Endothelial cell of umbilical vein (primary cell): ENCODE measurements at regions not wholly inside any gene's neighbourhood (a gene's known extent, or its start where the extent isn't known, plus 50 kb on each side); places are given as distances from the start of the nearest gene placed in this dataset.

ENCODE experiments used
- BruUV-seq: library from RNA; stranded (reverse); fragments of 400-500 nt; replicated peaks from 2 replicates; lab custom pipeline; 2021; lab: Mats Ljungman, UMichigan
- CTCF ChIA-PET: fragments of 300-600, 350-600 bp; sonication (Branson Sonifier 250); formaldehyde crosslinking; loops from one replicate; lab custom pipeline; 2021; ENCODE audit warnings: antibody characterized with exemption, inconsistent platforms; lab: Charles Lee
- POLR2A ChIA-PET: fragments of 300-600, 350-600 bp; sonication (Branson Sonifier 250); formaldehyde crosslinking; loops from one replicate; lab custom pipeline; 2021; ENCODE audit warnings: antibody characterized with exemption, inconsistent platforms; lab: Charles Lee
- DNase-seq: peaks from one replicate; pipeline ENCODE4 v3.0.0-alpha.2; 2011; ENCODE audit warnings: low read depth, low spot score
- FAIRE-seq: peaks from 2 replicates; lab custom pipeline; 2011; peaks lifted over from hg19 to GRCh38; lab: Jason Lieb, UNC
- H2AFZ ChIP-seq: 2 replicates; pipeline ENCODE4 v1.6.0; 2012; ENCODE audit warnings: low read depth, low read length, control low read depth, inconsistent platforms
- H3K27ac ChIP-seq: 2 replicates; pipeline ENCODE4 v1.5.1; 2011; ENCODE audit warnings: low read depth, mild to moderate bottlenecking, control low read depth, low read length, moderate library complexity; ENCODE audit not compliant: insufficient read depth
- H3K27me3 ChIP-seq, 2 experiments: 2 replicates each; pipeline versions ENCODE4 v1.6.0 to v1.6.1; 2011; ENCODE audit warnings: low read length in 2 of 2, mixed read lengths in 1 of 2; ENCODE audit not compliant: control insufficient read depth in 2 of 2, insufficient read depth in 2 of 2
- H3K36me3 ChIP-seq, 2 experiments: 2 replicates in 1 of 2; 3 replicates in 1 of 2; pipeline ENCODE4 v1.5.1; 2011; ENCODE audit warnings: low read length in 2 of 2, mild to moderate bottlenecking in 1 of 2, moderate library complexity in 1 of 2; ENCODE audit not compliant: control insufficient read depth in 2 of 2, insufficient read depth in 2 of 2; ENCODE audit errors: extremely low read depth in 1 of 2
- H3K4me1 ChIP-seq: 3 replicates; pipeline ENCODE4 v1.5.1; 2011; ENCODE audit warnings: mild to moderate bottlenecking, low read length; ENCODE audit not compliant: control insufficient read depth, insufficient read depth; ENCODE audit errors: extremely low read depth
- H3K4me2 ChIP-seq: 2 replicates; pipeline ENCODE4 v1.6.1; 2011; ENCODE audit warnings: low read length, control low read depth, mixed read lengths; ENCODE audit not compliant: insufficient read depth
- H3K4me3 ChIP-seq, 3 experiments: fragments of 200-600 bp in 1 of 3; sonication (generic), shearing (Covaris generic) in 1 of 3; replicated peaks in 1 of 3; 2 replicates each; pipeline ENCODE4 v1.5.1; 2011 to 2016; ENCODE audit warnings: control low read depth in 3 of 3, low read length in 3 of 3, mild to moderate bottlenecking in 2 of 3, inconsistent platforms in 1 of 3, low read depth in 1 of 3, moderate library complexity in 1 of 3; ENCODE audit not compliant: insufficient read depth in 1 of 3
- H3K79me2 ChIP-seq: 2 replicates; pipeline ENCODE4 v1.6.0; 2012; ENCODE audit warnings: low read length, inconsistent platforms; ENCODE audit not compliant: control insufficient read depth, insufficient read depth
- H3K9ac ChIP-seq: replicated peaks from 2 replicates; pipeline ENCODE3; 2011; ENCODE audit warnings: low read length, control low read depth; ENCODE audit not compliant: insufficient read depth; ENCODE audit errors: extremely low read depth
- H3K9me1 ChIP-seq: replicated peaks from 3 replicates; pipeline ENCODE4 v1.6.0; 2011; ENCODE audit warnings: mild to moderate bottlenecking, low read length; ENCODE audit not compliant: control insufficient read depth, insufficient read depth; ENCODE audit errors: extremely low read depth
- H3K9me3 ChIP-seq: replicated peaks from 2 replicates; pipeline ENCODE4 v1.5.1; 2012; ENCODE audit warnings: low read length, inconsistent platforms; ENCODE audit not compliant: control insufficient read depth, insufficient read depth
- H4K20me1 ChIP-seq: replicated peaks from 2 replicates; pipeline ENCODE3; 2011; ENCODE audit warnings: mild to moderate bottlenecking, low read length; ENCODE audit not compliant: control insufficient read depth, insufficient read depth; ENCODE audit errors: extremely low read depth
- CTCF ChIP-seq, 2 donors: IDR thresholded peaks; 1 replicate in 1 of 2; 2 replicates in 1 of 2; pipeline ENCODE4 v1.5.1; 2011; ENCODE audit warnings: low read length in 2 of 2, mild to moderate bottlenecking in 2 of 2, moderate library complexity in 2 of 2, control low read depth in 1 of 2, inconsistent platforms in 1 of 2, low read depth in 1 of 2; ENCODE audit not compliant: insufficient read depth in 1 of 2; ENCODE audit errors: extremely low read depth in 1 of 2
- EZH2 ChIP-seq: IDR thresholded peaks from 2 replicates; pipeline ENCODE4 v1.6.1; 2012; ENCODE audit warnings: borderline replicate concordance, low read depth, mild to moderate bottlenecking, moderate library complexity, low read length, inconsistent platforms; ENCODE audit not compliant: severe bottlenecking
- FOS ChIP-seq: IDR thresholded peaks from 2 replicates; pipeline ENCODE4 v1.6.1; 2011; ENCODE audit warnings: mild to moderate bottlenecking, low read length, moderate library complexity, borderline replicate concordance; ENCODE audit not compliant: insufficient read depth
- GATA2 ChIP-seq: IDR thresholded peaks from 2 replicates; pipeline ENCODE4 v1.7.0; 2011; ENCODE audit warnings: low read depth, mild to moderate bottlenecking, moderate library complexity, mixed read lengths, low read length; ENCODE audit not compliant: insufficient read length, insufficient read depth
- JUN ChIP-seq: IDR thresholded peaks from 2 replicates; pipeline ENCODE4 v1.6.1; 2011; ENCODE audit warnings: borderline replicate concordance, low read depth; ENCODE audit not compliant: insufficient read length, insufficient read depth
- MAX ChIP-seq: IDR thresholded peaks from 2 replicates; pipeline ENCODE4 v1.6.1; 2011; ENCODE audit not compliant: insufficient read depth, insufficient read length
- MYC ChIP-seq: IDR thresholded peaks from one replicate; pipeline ENCODE4 v1.6.1; 2011; ENCODE audit warnings: mild to moderate bottlenecking, low read depth, low read length
- POLR2A ChIP-seq: IDR thresholded peaks from 2 replicates; pipeline ENCODE4 v1.6.1; 2012; ENCODE audit warnings: low read depth, mild to moderate bottlenecking, control low read depth, low read length
- POLR2AphosphoS5 ChIP-seq: IDR thresholded peaks from 2 replicates; pipeline ENCODE4 v1.6.1; 2012; ENCODE audit warnings: low read depth, mild to moderate bottlenecking, control low read depth, low read length, moderate library complexity; ENCODE audit not compliant: insufficient read depth
- dilution Hi-C: fragments of 300-500 bp; cut with MboI; formaldehyde crosslinking; loops from one replicate; pipeline ENCODE4 v1.15.0; 2019; ENCODE audit warnings: low sequenced_read_pairs; ENCODE audit not compliant: extremely low pct_ligation_motif_present
- intact Hi-C: fragments of 100-400 bp; cut with micrococcal nuclease; formaldehyde crosslinking; loops from one replicate; pipeline ENCODE4 v1.10.0; 2022

GRCh38 chr12:92528097-92528496 lies 174.7 kb upstream of the PLEKHG7 start:
- H3K27ac ChIP-seq: no peak overlapping the region
- dilution Hi-C loops: no loop called here

More at GRCh38 chr12:92528097-92528496, 174.7 kb upstream of the PLEKHG7 start:
- Histone ChIP-seq H3K9ac (no peak overlapping the region), H3K4me2 (no peak overlapping the region), H3K9me3 (no peaks in the 10 kb centered on the region), H3K36me3 (no peaks in the 10 kb centered on the region), H3K4me1 (no peaks in the 10 kb centered on the region), H3K79me2 (no peaks in the 10 kb centered on the region), H2AFZ (no peak overlapping the region), H3K9me1 (no peaks in the 10 kb centered on the region), H4K20me1 (no peaks in the 10 kb centered on the region), H3K4me3 (no peak overlapping the region), H3K27me3 (peaks cover 0 to 2% of the 10 kb centered on the region in 2 experiments)
- no peak for DNase-seq
- TF ChIP-seq FOS (no peak), JUN (no peak), POLR2AphosphoS5 (no peak), EZH2 (no peak), GATA2 (no peak), CTCF (IDR thresholded peaks at IDR 0.05; ENCODE audit: extremely low read depth in 1 of 2, insufficient read depth in 1 of 2, low read depth in 1 of 2, low read length in 2 of 2) (no peak), MYC (no peak), POLR2A (no peak), MAX (no peak)
- CTCF ChIA-PET: no interaction called here
- POLR2A ChIA-PET: no interaction called here
- BruUV-seq: no TSS peak
- intact Hi-C loops: no loop called here
- FAIRE-seq: no peak
